Peyer's patch (tissue), 4 donors: ENCODE measurements at regions not wholly inside any gene's neighbourhood (a gene's known extent, or its start where the extent isn't known, plus 50 kb on each side); places are given as distances from the start of the nearest gene placed in this dataset.
"Not testable (repeated sequence)": the region's sequence is repeated elsewhere in the genome, so short reads cannot be mapped to it uniquely, and the experiment has no call there.

Experiments
- DNase-seq, 3 donors: peaks; one replicate each; pipeline ENCODE4 v3.0.0-alpha.2; 2017 to 2019
- H3K27ac ChIP-seq, 4 donors: fragments of 200-600 bp; sonication (generic); one replicate each; pipeline ENCODE4 v1.5.1; 2016 to 2019
- H3K27me3 ChIP-seq, 2 donors: fragments of 200-600 bp; sonication (generic); one replicate each; pipeline ENCODE4 v1.5.1; 2019
- H3K36me3 ChIP-seq, 3 donors: fragments of 200-600 bp; sonication (generic); one replicate each; pipeline ENCODE4 v1.5.1; 2016 to 2019
- H3K4me1 ChIP-seq, 4 donors: fragments of 200-600 bp; sonication (generic); one replicate each; pipeline ENCODE4 v1.5.1; 2016 to 2019
- H3K4me3 ChIP-seq, 4 donors: fragments of 200-600 bp; sonication (generic); 1 replicate in 3 of 4; 2 replicates in 1 of 4; pipeline ENCODE4 v1.5.1; 2016 to 2019; ENCODE audit warnings: mild to moderate bottlenecking in 1 of 4
- H3K9me3 ChIP-seq, 4 donors: fragments of 200-600 bp; sonication (generic); one replicate each; pipeline ENCODE4 v1.5.1; 2016 to 2019; ENCODE audit warnings: mild to moderate bottlenecking in 1 of 4
- POLR2A ChIP-seq, 2 donors: fragments of 450-650 bp; IDR thresholded peaks; one replicate each; pipeline ENCODE4 v1.5.1; 2017; ENCODE audit warnings: antibody characterized with exemption in 2 of 2, mild to moderate bottlenecking in 2 of 2, moderate library complexity in 2 of 2
- TF ChIP-seq, protein P1 (sequence below), 6 experiments: fragments of 450-650 bp in 4 of 6; fragments of 200-600 bp in 2 of 6; sonication (generic) in 1 of 6; IDR thresholded peaks; one replicate each; pipeline ENCODE4 v1.5.1; 2017 to 2019; ENCODE audit warnings: antibody characterized with exemption in 6 of 6, mild to moderate bottlenecking in 3 of 6, moderate library complexity in 1 of 6

- Histone ChIP-seq H3K36me3 (no peaks in the 10 kb centered on the region), H3K4me3 (no peak overlapping the region), H3K27me3 (no peaks in the 10 kb centered on the region), H3K9me3 (no peaks in the 10 kb centered on the region), H3K27ac (no peak overlapping the region), H3K4me1 (no peaks in the 10 kb centered on the region)
- DNase-seq: no peak
- TF ChIP-seq, protein P1, sequence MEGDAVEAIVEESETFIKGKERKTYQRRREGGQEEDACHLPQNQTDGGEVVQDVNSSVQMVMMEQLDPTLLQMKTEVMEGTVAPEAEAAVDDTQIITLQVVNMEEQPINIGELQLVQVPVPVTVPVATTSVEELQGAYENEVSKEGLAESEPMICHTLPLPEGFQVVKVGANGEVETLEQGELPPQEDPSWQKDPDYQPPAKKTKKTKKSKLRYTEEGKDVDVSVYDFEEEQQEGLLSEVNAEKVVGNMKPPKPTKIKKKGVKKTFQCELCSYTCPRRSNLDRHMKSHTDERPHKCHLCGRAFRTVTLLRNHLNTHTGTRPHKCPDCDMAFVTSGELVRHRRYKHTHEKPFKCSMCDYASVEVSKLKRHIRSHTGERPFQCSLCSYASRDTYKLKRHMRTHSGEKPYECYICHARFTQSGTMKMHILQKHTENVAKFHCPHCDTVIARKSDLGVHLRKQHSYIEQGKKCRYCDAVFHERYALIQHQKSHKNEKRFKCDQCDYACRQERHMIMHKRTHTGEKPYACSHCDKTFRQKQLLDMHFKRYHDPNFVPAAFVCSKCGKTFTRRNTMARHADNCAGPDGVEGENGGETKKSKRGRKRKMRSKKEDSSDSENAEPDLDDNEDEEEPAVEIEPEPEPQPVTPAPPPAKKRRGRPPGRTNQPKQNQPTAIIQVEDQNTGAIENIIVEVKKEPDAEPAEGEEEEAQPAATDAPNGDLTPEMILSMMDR (IDR thresholded peaks at IDR 0.05): no peak
- TF ChIP-seq POLR2A (IDR thresholded peaks at IDR 0.05): no peak
Measured at GRCh38 chr14:88967299-88967698, 142.8 kb downstream of the TTC8 start.

DNA sequence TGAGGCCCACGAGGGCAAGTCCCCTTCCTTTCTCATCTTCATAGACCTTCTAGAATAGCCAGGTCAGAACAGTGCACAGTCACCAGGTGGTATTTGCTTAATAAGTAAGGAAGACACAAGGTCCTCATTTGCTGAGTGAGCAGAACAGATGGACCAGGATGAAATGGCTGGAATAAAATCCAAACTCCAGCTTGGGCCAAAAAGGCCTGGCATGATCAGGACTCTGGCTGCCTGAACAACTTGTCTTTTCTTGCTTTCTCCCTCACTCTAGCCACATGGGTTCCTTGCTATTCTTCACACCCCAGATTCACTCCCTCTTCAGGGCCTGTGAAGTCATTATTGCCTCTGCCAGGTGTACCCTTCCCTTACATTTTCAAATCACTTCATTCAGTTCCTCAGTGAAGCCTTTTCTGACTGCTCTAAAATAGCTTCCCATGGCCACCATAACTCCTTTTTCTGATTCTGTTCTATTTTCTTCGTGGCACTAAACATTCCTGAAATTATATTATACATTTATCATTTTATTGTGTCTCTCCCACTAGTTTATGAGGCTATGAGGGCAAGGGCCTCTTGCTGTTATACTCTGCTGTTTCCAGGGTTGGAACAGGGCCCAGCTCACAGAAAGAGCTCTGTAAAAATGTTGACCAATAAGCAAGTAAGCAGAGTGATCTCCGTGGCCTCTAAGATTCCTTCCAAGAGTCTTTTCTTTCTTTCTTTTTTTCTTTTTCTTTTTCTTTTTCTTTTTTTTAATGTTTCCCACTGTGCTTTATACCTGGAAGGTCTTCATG, 150.8 kb downstream of the TTC8 start:
- Histone ChIP-seq H3K4me1 (peaks cover 0 to 3% (median 0%) of the 10 kb centered on the region in 4 donors), H3K4me3 (no peak overlapping the region), H3K27ac (no peak overlapping the region), H3K36me3 (no peaks in the 10 kb centered on the region), H3K9me3 (no peaks in the 10 kb centered on the region), H3K27me3 (no peaks in the 10 kb centered on the region)
- peak in 1 of 3 donors; percentile 70 for DNase-seq
- TF ChIP-seq, protein P1 (IDR thresholded peaks at IDR 0.05): no peak
- no peak for TF ChIP-seq POLR2A (IDR thresholded peaks at IDR 0.05)

DNA sequence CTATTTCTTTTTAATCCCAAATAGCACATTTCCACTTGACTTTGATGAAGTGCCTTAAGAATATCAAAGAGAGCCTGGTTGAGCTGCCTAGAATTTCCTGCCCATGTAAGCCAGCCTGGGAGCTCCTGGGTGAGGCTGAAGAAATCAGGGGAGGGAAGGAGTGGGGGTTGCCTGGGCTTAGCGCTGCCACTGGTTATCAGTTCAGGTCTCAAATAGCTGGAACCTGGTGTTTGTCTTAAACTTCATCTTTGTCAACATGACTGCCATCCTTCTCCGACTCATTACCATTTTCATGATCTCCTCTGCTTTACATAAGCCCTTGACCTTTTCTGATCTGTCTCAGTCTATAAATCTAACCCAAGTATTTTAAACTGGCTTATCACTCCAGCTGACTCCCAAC, 151.5 kb downstream of the TTC8 start:
- Histone ChIP-seq H3K27me3 (no peaks in the 10 kb centered on the region), H3K9me3 (no peaks in the 10 kb centered on the region), H3K4me1 (peaks cover 0 to 3% (median 0%) of the 10 kb centered on the region in 4 donors), H3K36me3 (no peaks in the 10 kb centered on the region), H3K27ac (no peak overlapping the region), H3K4me3 (no peak overlapping the region)
- no peak for DNase-seq
- TF ChIP-seq, protein P1 (IDR thresholded peaks at IDR 0.05): no peak
- no peak for TF ChIP-seq POLR2A (IDR thresholded peaks at IDR 0.05)

- not testable (repeated sequence) for H3K9me3 ChIP-seq, H3K27ac ChIP-seq, H3K27me3 ChIP-seq, H3K36me3 ChIP-seq, H3K4me3 ChIP-seq, H3K4me1 ChIP-seq, DNase-seq
Measured at GRCh38 chr14:88980907-88981306, 156.5 kb downstream of the TTC8 start.

DNA sequence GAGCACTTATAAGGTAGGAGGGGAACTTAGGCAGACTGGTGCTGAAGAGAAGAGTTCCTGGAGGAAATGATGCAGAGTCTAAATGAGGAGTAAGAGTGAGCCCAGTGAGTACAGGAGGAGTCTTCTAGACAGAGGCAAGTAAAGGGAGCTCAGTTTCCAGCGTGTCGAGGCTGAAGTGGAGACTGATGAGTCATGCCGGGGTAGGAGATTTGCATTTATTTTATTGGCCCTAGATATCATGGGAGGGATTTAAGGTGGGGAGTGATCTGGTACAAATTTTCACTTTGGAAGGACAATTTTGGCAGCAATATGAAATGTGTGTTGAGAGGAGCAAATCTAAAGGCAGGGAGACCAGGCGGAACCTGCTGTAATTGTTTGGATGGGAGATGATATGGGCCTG, 157.5 kb downstream of the TTC8 start:
- DNase-seq: no peak
- H3K4me1 ChIP-seq: no peaks in the 10 kb centered on the region
- no peak overlapping the region for H3K27ac ChIP-seq

DNA sequence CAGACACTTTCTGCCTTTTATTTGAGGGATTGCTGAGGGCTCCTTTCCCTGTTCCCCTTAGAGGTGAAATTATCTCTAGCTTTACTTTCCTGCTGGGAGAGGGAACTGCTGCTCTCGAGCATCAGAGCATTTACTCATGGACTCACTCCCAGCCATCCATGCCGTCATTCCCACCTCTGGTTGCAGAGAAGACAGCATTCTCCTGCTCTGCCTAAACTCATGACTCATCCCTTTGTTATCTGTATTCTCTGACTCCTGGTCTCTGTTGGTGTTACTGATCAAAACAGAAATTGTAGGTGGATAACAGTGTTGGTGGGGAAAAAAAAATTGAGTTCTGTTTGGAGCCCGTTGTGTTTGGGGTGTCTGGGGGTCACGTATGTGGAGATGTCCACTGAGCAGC, 159.3 kb downstream of the TTC8 start:
- Histone ChIP-seq H3K4me3 (no peak overlapping the region), H3K9me3 (no peaks in the 10 kb centered on the region), H3K36me3 (no peaks in the 10 kb centered on the region), H3K27me3 (no peaks in the 10 kb centered on the region), H3K27ac (no peak overlapping the region), H3K4me1 (no peaks in the 10 kb centered on the region)
- no peak for DNase-seq
- TF ChIP-seq, protein P1 (IDR thresholded peaks at IDR 0.05): no peak
- TF ChIP-seq POLR2A (IDR thresholded peaks at IDR 0.05): no peak

More for the DNA sequence above, 157.5 kb downstream of the TTC8 start:
- Histone ChIP-seq H3K9me3 (no peaks in the 10 kb centered on the region), H3K36me3 (no peaks in the 10 kb centered on the region), H3K27me3 (no peaks in the 10 kb centered on the region), H3K4me3 (no peak overlapping the region)
- no peak for TF ChIP-seq POLR2A (IDR thresholded peaks at IDR 0.05)

- Histone ChIP-seq H3K4me1 (no peaks in the 10 kb centered on the region), H3K27me3 (no peaks in the 10 kb centered on the region), H3K4me3 (no peak overlapping the region), H3K9me3 (no peaks in the 10 kb centered on the region), H3K36me3 (no peaks in the 10 kb centered on the region), H3K27ac (no peak overlapping the region)
- no peak for TF ChIP-seq POLR2A (IDR thresholded peaks at IDR 0.05)
- TF ChIP-seq, protein P1 (IDR thresholded peaks at IDR 0.05): no peak
- DNase-seq: no peak
Measured at GRCh38 chr14:88985654-88986053, 161.2 kb downstream of the TTC8 start.
